Kidney epithelial cell (primary cell): ENCODE measurements at regions not wholly inside any gene's neighbourhood (a gene's known extent, or its start where the extent isn't known, plus 50 kb on each side); places are given as distances from the start of the nearest gene placed in this dataset.

Experiments
- DNase-seq: peaks from one replicate; pipeline ENCODE4 v3.0.0-alpha.2; 2010; ENCODE audit warnings: low read depth
- H3K27me3 ChIP-seq: 2 replicates; pipeline ENCODE4 v1.6.0; 2011; ENCODE audit warnings: low read length; ENCODE audit not compliant: control insufficient read depth, insufficient read depth
- H3K36me3 ChIP-seq: 2 replicates; pipeline ENCODE4 v1.5.1; 2011; ENCODE audit warnings: low read length; ENCODE audit not compliant: control insufficient read depth, insufficient read depth
- H3K4me3 ChIP-seq: 2 replicates; pipeline ENCODE4 v1.5.1; 2011; ENCODE audit warnings: low read depth, mild to moderate bottlenecking, control low read depth, low read length
- CTCF ChIP-seq: IDR thresholded peaks from 2 replicates; pipeline ENCODE4 v1.5.1; 2011; ENCODE audit warnings: mild to moderate bottlenecking, moderate library complexity, low read length, control low read depth, inconsistent platforms; ENCODE audit not compliant: insufficient read depth, poor library complexity, severe bottlenecking

GRCh38 chr10:4581929-4582328 is 244.1 kb upstream of the AKR1E2 start:
- no peak for DNase-seq
- TF ChIP-seq CTCF = no peak
- Histone ChIP-seq H3K27me3 (no peaks in the 10 kb centered on the region), H3K36me3 (no peaks in the 10 kb centered on the region), H3K4me3 (no peak overlapping the region)

GRCh38 chr10:4579844-4580243 is 246.2 kb upstream of the AKR1E2 start:
- H3K4me3 ChIP-seq = no peak overlapping the region
- no peak for TF ChIP-seq CTCF
- no peaks in the 10 kb centered on the region for H3K27me3 ChIP-seq
- no peak for DNase-seq
- H3K36me3 ChIP-seq = no peaks in the 10 kb centered on the region

GRCh38 chr10:4576206-4576605 is 249.8 kb upstream of the AKR1E2 start:
- Histone ChIP-seq H3K4me3 (no peak overlapping the region), H3K36me3 (no peaks in the 10 kb centered on the region), H3K27me3 (no peaks in the 10 kb centered on the region)
- TF ChIP-seq CTCF = no peak
- DNase-seq = no peak

- no peak for DNase-seq
- H3K27me3 ChIP-seq = no peaks in the 10 kb centered on the region
- no peak overlapping the region for H3K4me3 ChIP-seq
- TF ChIP-seq CTCF = no peak
- H3K36me3 ChIP-seq = no peaks in the 10 kb centered on the region
Measured at GRCh38 chr10:4569151-4569550, 256.9 kb upstream of the AKR1E2 start.

- Histone ChIP-seq H3K4me3 (no peak overlapping the region), H3K36me3 (no peaks in the 10 kb centered on the region), H3K27me3 (no peaks in the 10 kb centered on the region)
- DNase-seq = no peak
- TF ChIP-seq CTCF = no peak
Measured at GRCh38 chr10:4568731-4569130, 257.3 kb upstream of the AKR1E2 start.

- TF ChIP-seq CTCF = no peak
- no peak for DNase-seq
- Histone ChIP-seq H3K4me3 (no peak overlapping the region), H3K27me3 (no peaks in the 10 kb centered on the region), H3K36me3 (no peaks in the 10 kb centered on the region)
Measured at GRCh38 chr10:4568086-4568485, 257.9 kb upstream of the AKR1E2 start.
